Activated naive CD8-positive, alpha-beta T cell treated with anti-CD3 and anti-CD28 coated beads, Interleukin-2, amount 50 U/mL, for 24 hours (primary cell): ENCODE measurements at regions not wholly inside any gene's neighbourhood (a gene's known extent, or its start where the extent isn't known, plus 50 kb on each side); places are given as distances from the start of the nearest gene placed in this dataset.

ENCODE experiments used
- ATAC-seq: fragments of 150-1000 bp; cut with Tn5 transposase; one replicate; pipeline ENCODE4 v1.10.0; 2021
- DNase-seq: peaks from one replicate; pipeline ENCODE4 v3.0.0; 2021
- H3K27ac Mint-ChIP-seq: one replicate; pipeline ENCODE4 v1.8.0; 2021; ENCODE audit warnings: mild to moderate bottlenecking, mixed read lengths
- H3K27me3 Mint-ChIP-seq: one replicate; pipeline ENCODE4 v1.8.0; 2021; ENCODE audit warnings: mixed read lengths
- H3K36me3 Mint-ChIP-seq: one replicate; pipeline ENCODE4 v1.8.0; 2021; ENCODE audit warnings: low read depth, mixed read lengths
- H3K4me1 Mint-ChIP-seq: one replicate; pipeline ENCODE4 v1.8.0; 2021; ENCODE audit warnings: mixed read lengths
- H3K4me3 Mint-ChIP-seq: one replicate; pipeline ENCODE4 v1.8.0; 2021; ENCODE audit warnings: mild to moderate bottlenecking, moderate library complexity, mixed read lengths
- H3K9me3 Mint-ChIP-seq: one replicate; pipeline ENCODE4 v1.8.0; 2021; ENCODE audit warnings: mixed read lengths

GRCh38 chr13:31908696-31909411, 122.7 kb upstream of the FRY start:
- H3K27ac Mint-ChIP-seq, result no peak overlapping the region
- H3K4me3 Mint-ChIP-seq, result no peak overlapping the region
- H3K9me3 Mint-ChIP-seq, result no peaks in the 10 kb centered on the region
- H3K4me1 Mint-ChIP-seq, result no peaks in the 10 kb centered on the region
- H3K36me3 Mint-ChIP-seq, result no peaks in the 10 kb centered on the region
- peaks cover 8% of the 10 kb centered on the region for H3K27me3 Mint-ChIP-seq
- ATAC-seq (no peak), DNase-seq (no peak)

GRCh38 chr13:31909864-31910551, 121.6 kb upstream of the FRY start:
- Mint-ChIP-seq H3K4me1 (no peaks in the 10 kb centered on the region), H3K9me3 (no peaks in the 10 kb centered on the region), H3K27me3 (peaks cover 8% of the 10 kb centered on the region), H3K4me3 (no peak overlapping the region), H3K36me3 (no peaks in the 10 kb centered on the region), H3K27ac (no peak overlapping the region)
- DNase-seq, result peak; percentile 50
- ATAC-seq, result no peak

- no peak for ATAC-seq
- no peaks in the 10 kb centered on the region for H3K9me3 Mint-ChIP-seq
- H3K27me3 Mint-ChIP-seq, result peaks cover 8% of the 10 kb centered on the region
- no peak overlapping the region for H3K27ac Mint-ChIP-seq
- no peaks in the 10 kb centered on the region for H3K36me3 Mint-ChIP-seq
- no peak overlapping the region for H3K4me3 Mint-ChIP-seq
- no peaks in the 10 kb centered on the region for H3K4me1 Mint-ChIP-seq
- no peak for DNase-seq
Observed at GRCh38 chr13:31910633-31911032, 120.9 kb upstream of the FRY start.

GRCh38 chr13:31912647-31913401, 118.8 kb upstream of the FRY start:
- no peak overlapping the region for H3K4me3 Mint-ChIP-seq
- no peaks in the 10 kb centered on the region for H3K9me3 Mint-ChIP-seq
- ATAC-seq, result no peak
- no peaks in the 10 kb centered on the region for H3K4me1 Mint-ChIP-seq
- H3K27ac Mint-ChIP-seq, result no peak overlapping the region
- H3K36me3 Mint-ChIP-seq, result no peaks in the 10 kb centered on the region
- peaks cover 3% of the 10 kb centered on the region for H3K27me3 Mint-ChIP-seq
- no peak for DNase-seq

GRCh38 chr13:31913459-31913858, 118.1 kb upstream of the FRY start:
- H3K36me3 Mint-ChIP-seq, result no peaks in the 10 kb centered on the region

GRCh38 chr13:31914843-31915242, 116.7 kb upstream of the FRY start:
- ATAC-seq (no peak), DNase-seq (no peak)
- Mint-ChIP-seq H3K4me3 (no peak overlapping the region), H3K27ac (no peak overlapping the region), H3K4me1 (no peaks in the 10 kb centered on the region), H3K27me3 (peaks cover 3% of the 10 kb centered on the region), H3K36me3 (no peaks in the 10 kb centered on the region), H3K9me3 (no peaks in the 10 kb centered on the region)

More at GRCh38 chr13:31913459-31913858, 118.1 kb upstream of the FRY start:
- DNase-seq (no peak), ATAC-seq (no peak)
- H3K27me3 Mint-ChIP-seq, result peaks cover 3% of the 10 kb centered on the region
- no peaks in the 10 kb centered on the region for H3K9me3 Mint-ChIP-seq
- H3K4me1 Mint-ChIP-seq, result no peaks in the 10 kb centered on the region
- H3K4me3 Mint-ChIP-seq, result no peak overlapping the region
- H3K27ac Mint-ChIP-seq, result no peak overlapping the region

- DNase-seq, result no peak
- no peak overlapping the region for H3K4me3 Mint-ChIP-seq
- H3K4me1 Mint-ChIP-seq, result peaks cover 3% of the 10 kb centered on the region
- no peaks in the 10 kb centered on the region for H3K36me3 Mint-ChIP-seq
- peaks cover 3% of the 10 kb centered on the region for H3K27me3 Mint-ChIP-seq
- no peaks in the 10 kb centered on the region for H3K9me3 Mint-ChIP-seq
- ATAC-seq, result no peak
- H3K27ac Mint-ChIP-seq, result no peak overlapping the region
Observed at GRCh38 chr13:31918707-31919106, 112.9 kb upstream of the FRY start.

GRCh38 chr13:31919241-31919640, 112.3 kb upstream of the FRY start:
- DNase-seq, result no peak

GRCh38 chr13:31919971-31920726, 111.4 kb upstream of the FRY start:
- H3K4me3 Mint-ChIP-seq, result no peak overlapping the region
- H3K36me3 Mint-ChIP-seq, result no peaks in the 10 kb centered on the region
- no peak overlapping the region for H3K27ac Mint-ChIP-seq
- DNase-seq (no peak), ATAC-seq (no peak)
- H3K27me3 Mint-ChIP-seq, result peaks cover 3% of the 10 kb centered on the region
- no peaks in the 10 kb centered on the region for H3K9me3 Mint-ChIP-seq
- peaks cover 3% of the 10 kb centered on the region for H3K4me1 Mint-ChIP-seq

More at GRCh38 chr13:31919241-31919640, 112.3 kb upstream of the FRY start:
- Mint-ChIP-seq H3K9me3 (no peaks in the 10 kb centered on the region), H3K27ac (no peak overlapping the region), H3K4me1 (peaks cover 3% of the 10 kb centered on the region), H3K4me3 (no peak overlapping the region), H3K36me3 (no peaks in the 10 kb centered on the region), H3K27me3 (peaks cover 3% of the 10 kb centered on the region)
- no peak for ATAC-seq

- DNase-seq (no peak), ATAC-seq (no peak)
- Mint-ChIP-seq H3K27ac (no peak overlapping the region), H3K4me3 (no peak overlapping the region), H3K36me3 (no peaks in the 10 kb centered on the region), H3K27me3 (peaks cover 3% of the 10 kb centered on the region), H3K4me1 (peaks cover 3% of the 10 kb centered on the region), H3K9me3 (no peaks in the 10 kb centered on the region)
Observed at GRCh38 chr13:31920727-31921100, 110.9 kb upstream of the FRY start.

GRCh38 chr13:31922724-31923123, 108.8 kb upstream of the FRY start:
- Mint-ChIP-seq H3K4me1 (peaks cover 3% of the 10 kb centered on the region), H3K9me3 (no peaks in the 10 kb centered on the region), H3K36me3 (no peaks in the 10 kb centered on the region), H3K4me3 (no peak overlapping the region), H3K27me3 (peaks cover 4% of the 10 kb centered on the region), H3K27ac (no peak overlapping the region)
- no peak for ATAC-seq
- DNase-seq, result no peak

GRCh38 chr13:31923134-31923763, 108.3 kb upstream of the FRY start:
- no peak for DNase-seq
- peaks cover 7% of the 10 kb centered on the region for H3K27me3 Mint-ChIP-seq
- H3K27ac Mint-ChIP-seq, result no peak overlapping the region
- no peak overlapping the region for H3K4me3 Mint-ChIP-seq
- peaks cover 3% of the 10 kb centered on the region for H3K4me1 Mint-ChIP-seq
- H3K9me3 Mint-ChIP-seq, result no peaks in the 10 kb centered on the region
- ATAC-seq, result no peak
- H3K36me3 Mint-ChIP-seq, result no peaks in the 10 kb centered on the region

GRCh38 chr13:31925079-31925478, 106.5 kb upstream of the FRY start:
- peaks cover 7% of the 10 kb centered on the region for H3K27me3 Mint-ChIP-seq
- no peaks in the 10 kb centered on the region for H3K9me3 Mint-ChIP-seq
- H3K4me1 Mint-ChIP-seq, result peaks cover 3% of the 10 kb centered on the region
- ATAC-seq (no peak), DNase-seq (no peak)
- H3K36me3 Mint-ChIP-seq, result no peaks in the 10 kb centered on the region
- H3K27ac Mint-ChIP-seq, result no peak overlapping the region
- no peak overlapping the region for H3K4me3 Mint-ChIP-seq

GRCh38 chr13:31927219-31927653, 104.3 kb upstream of the FRY start:
- DNase-seq, result no peak
- H3K27me3 Mint-ChIP-seq, result peaks cover 7% of the 10 kb centered on the region
- H3K9me3 Mint-ChIP-seq, result no peaks in the 10 kb centered on the region
- ATAC-seq, result no peak
- H3K4me1 Mint-ChIP-seq, result no peaks in the 10 kb centered on the region
- H3K4me3 Mint-ChIP-seq, result no peak overlapping the region
- no peaks in the 10 kb centered on the region for H3K36me3 Mint-ChIP-seq
- no peak overlapping the region for H3K27ac Mint-ChIP-seq
